PFSK-1 (cell line): ENCODE measurements at regions not wholly inside any gene's neighbourhood (a gene's known extent, or its start where the extent isn't known, plus 50 kb on each side); places are given as distances from the start of the nearest gene placed in this dataset.

Experiments used
- POLR2AphosphoS5 ChIP-seq: IDR thresholded peaks from 2 replicates; pipeline ENCODE4 v1.6.1; 2012; ENCODE audit warnings: low read depth, mild to moderate bottlenecking, control low read depth, low read length, moderate library complexity
- SIN3A ChIP-seq: IDR thresholded peaks from 2 replicates; pipeline ENCODE4 v1.6.1; 2012; ENCODE audit warnings: mild to moderate bottlenecking, low read length, moderate library complexity, borderline replicate concordance; ENCODE audit not compliant: insufficient read depth
- TAF1 ChIP-seq: IDR thresholded peaks from 2 replicates; pipeline ENCODE4 v1.6.1; 2012; ENCODE audit warnings: low read length, control low read depth, borderline replicate concordance; ENCODE audit not compliant: insufficient read depth

DNA sequence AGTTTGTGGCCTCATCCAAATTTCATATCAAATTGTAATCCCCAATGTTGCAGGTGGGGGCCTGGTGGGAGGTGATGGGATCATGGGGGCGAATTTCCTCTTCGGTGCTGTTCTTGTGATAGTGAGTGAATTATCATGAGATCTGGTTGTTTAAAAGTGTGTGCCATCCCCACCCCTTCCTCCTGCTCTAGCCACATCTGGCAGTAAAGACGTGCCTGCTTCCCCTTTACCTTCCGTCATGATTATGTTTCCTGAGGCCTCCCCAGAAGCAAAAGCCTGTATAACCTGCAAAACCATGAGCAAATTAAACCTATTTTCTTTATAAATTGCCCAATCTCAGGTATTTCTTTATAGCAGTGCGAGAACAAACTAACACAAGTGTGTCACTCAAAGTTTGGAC is 71.0 kb upstream of the MOCS2 start:
- TF ChIP-seq SIN3A (no peak), POLR2AphosphoS5 (no peak), TAF1 (no peak)
